Superior temporal gyrus (tissue), 1 donor: ENCODE measurements at regions not wholly inside any gene's neighbourhood (a gene's known extent, or its start where the extent isn't known, plus 50 kb on each side); places are given as distances from the start of the nearest gene placed in this dataset.

Experiments used
- DNase-seq: peaks from one replicate; pipeline ENCODE4 v3.0.0-alpha.2; 2016; ENCODE audit errors: extremely low spot score

DNA sequence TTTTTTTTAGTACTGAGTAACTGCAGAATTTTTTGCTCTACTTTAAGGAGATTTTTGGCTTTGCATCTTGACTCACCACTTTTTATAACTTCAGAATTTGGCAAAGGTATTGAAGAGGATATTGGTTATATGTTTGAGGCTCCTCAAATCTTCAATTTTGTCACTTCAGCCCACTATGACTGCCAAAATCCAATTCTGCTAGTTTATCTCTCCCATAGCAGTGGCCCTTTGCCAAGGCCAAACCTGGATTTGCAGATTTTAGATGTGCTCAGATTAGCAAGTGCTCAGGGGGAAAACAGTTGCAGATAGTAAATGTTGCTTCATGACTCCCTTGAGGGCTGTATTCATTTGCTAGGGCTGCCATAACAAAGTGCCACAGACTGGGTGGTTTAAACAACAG is 427.5 kb downstream of the ADRA2A start:
- DNase-seq, result peak; percentile 48

DNA sequence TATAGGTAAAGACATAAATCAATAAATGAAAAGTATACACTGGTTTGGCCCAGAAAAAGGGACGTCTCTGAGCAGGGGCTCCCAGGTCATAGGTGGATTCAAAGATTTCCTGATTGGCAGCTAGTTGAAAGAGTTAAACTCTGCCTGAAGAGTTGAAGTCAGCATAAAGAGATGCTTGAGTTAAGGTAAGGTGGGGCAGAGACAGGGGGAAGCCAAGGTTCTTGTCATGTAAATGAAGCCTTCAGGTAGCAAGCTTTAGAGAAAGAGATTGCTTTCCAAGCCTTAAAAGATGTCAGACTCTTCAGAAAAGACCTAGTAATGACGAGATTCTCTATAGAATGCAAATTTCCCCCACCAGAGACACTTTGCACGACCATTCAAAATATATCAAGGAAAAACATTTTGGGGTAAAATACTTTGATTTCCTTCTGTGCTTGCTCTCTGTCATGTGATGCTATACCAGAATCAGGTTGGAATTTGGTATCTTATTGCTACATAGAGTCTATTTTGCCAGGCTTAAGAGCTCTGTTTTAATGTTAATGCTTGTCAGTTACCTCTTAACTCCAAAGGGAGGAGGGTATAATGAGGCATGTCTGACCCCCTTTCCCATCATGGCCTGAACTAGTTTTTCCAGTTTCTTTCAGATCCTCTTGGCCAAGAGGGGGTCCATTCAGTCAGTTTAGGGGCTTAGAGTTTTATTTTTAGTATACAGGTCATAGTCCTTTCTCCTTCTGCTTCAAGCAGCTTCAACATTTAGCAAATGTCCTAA is 429.6 kb downstream of the ADRA2A start:
- no peak for DNase-seq

DNA sequence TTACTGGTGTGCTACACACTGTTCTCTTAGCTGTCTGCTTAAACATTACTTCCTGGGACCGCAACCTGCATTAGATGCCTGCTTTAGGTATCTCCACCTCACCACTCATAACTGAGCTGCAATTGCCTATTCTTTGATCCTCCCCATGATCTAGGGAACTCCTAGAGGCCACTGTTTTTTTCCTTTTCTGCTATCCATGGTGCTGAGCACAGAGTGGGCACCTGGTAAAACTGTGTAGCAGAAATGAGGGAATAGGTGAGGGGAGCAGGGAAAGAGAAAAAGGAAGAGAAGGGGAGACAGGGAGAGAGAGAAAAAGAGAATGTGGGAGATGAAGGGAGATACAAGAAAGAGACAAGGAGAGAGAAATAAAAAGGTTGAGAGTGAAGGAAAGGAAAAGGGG is 434.9 kb downstream of the ADRA2A start:
- no peak for DNase-seq

DNA sequence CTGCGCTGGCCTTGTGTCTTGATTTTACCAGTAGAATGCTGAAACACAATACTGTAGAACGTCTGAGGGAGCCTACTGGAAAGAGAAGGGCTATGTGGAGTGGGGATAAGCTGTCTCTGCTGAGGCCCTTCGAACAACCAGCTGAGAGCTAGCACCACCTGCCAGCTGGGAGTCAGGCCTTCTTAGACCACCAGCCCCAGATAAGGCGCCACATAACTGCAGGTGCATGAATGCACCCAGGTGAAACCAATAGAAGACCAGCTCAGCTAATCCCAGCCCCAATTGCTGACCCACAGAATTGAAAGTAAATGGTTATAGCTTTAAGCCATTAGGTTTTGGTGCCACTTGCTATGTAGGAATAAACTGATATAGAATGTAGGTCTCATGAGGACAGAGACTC is 438.4 kb downstream of the ADRA2A start:
- no peak for DNase-seq

DNA sequence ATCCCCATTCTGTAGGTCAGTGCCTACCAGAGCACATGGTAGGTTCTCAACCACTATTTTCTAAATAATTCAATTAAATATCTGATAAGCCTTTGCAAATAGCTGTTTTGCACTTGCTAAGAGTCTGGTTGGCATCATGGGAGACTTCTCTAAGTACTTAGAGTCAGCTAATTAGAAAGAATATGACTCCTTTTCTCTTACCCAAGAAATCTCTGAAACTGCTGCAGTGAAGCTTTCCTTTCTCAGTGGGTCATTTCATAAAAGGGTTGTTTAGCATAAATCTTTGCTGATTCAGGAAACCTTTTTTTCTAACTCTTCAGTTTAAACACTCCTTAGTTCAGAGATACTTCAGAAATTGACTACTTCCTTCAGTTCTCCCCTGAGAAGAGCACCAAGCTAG is 438.9 kb downstream of the ADRA2A start:
- DNase-seq, result no peak

DNA sequence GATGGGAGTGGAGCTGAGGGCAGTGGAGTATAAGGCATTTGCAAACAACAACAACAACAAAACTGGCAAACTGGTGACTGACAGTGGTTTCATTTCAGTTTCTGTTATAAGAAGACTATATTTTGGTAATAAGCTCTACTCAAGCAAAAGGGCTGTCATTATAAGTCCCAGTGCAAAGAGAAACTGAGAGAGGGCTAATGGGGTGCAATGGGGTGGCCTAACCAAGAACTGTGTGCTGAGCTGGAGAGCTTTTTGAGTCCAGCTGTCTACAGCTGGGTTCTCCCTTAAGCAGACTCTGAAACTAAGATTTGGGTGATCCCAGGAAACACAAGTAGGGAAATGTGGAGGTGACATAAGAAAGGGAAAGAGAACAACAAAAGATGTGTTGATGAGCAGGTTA is 439.3 kb downstream of the ADRA2A start:
- DNase-seq, result no peak

DNA sequence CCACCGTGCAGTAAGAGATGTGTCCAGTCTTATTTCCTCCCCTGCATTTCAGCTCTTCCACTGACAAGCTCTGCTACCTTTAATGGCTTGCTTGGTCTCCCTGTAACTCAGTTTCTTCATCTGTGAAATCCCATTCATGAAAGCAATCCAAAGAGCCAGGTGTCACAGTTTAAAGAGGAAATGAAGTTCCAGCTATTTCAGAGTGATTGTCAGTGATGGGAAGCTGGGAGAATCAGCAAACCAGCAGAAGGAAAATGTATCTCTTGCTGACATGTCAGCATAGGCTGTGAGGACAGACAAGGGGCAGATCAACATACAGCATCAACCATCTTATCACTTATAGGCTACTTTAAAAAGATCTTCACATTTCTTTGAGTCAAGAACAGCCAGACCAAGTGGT is 445.3 kb downstream of the ADRA2A start:
- no peak for DNase-seq

DNA sequence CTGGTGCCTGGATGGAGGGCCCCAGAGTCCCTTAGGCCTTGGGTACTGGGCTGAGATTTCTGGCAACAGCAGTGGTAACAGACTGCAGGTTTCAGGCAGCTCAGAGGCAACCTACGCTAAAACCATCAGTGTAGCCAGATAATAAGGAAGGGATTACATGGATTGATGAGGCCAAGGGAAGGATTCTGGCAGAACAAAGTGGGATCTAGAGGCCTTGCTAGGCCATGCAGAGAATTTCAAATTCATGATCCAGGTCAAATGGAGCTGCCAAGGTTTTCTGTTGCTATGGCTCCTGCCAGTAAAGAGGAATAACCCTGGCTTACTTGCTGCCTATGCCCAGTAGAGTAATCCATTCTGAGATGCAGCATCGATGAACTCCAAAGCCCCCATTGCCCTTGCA is 445.7 kb downstream of the ADRA2A start:
- DNase-seq, result no peak

DNA sequence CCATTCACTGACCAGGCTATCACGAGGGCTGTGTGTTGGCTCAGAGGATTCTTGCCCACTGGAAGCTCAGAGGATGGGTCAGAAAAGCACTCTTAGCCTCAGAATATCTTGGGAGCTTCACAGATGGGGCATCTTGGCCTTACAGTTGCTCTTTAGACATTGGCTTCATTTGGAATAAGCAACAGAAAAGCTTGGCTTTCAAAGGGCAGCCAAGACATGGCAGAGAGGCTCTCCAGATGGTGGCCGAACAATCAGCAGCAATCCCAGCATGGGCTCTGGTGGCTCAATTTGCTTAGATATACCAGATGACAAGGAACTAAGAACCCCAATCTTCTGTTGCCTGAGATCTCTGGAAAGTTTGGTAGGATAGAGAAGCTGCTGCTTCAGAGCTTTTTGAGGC is 446.2 kb downstream of the ADRA2A start:
- DNase-seq, result no peak

DNA sequence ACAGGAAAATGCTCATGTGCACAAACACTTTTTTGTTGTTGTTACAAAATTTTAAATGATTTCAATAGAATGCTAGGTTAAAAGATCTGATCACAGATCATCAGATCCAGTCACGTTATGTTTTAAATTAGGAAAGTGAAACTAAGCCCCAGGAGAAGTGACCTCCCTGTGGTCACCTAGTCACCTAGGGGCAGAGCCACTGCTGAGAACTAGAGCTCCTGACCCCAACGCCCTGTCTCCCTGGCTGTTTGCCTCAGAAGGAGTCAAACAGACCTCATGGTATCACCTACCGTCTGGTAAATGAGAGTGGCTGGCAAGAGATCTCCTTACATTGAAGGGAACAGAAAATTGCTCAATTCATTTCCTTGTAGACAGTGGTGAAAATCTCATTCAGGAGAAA is 447.3 kb downstream of the ADRA2A start:
- no peak for DNase-seq

DNA sequence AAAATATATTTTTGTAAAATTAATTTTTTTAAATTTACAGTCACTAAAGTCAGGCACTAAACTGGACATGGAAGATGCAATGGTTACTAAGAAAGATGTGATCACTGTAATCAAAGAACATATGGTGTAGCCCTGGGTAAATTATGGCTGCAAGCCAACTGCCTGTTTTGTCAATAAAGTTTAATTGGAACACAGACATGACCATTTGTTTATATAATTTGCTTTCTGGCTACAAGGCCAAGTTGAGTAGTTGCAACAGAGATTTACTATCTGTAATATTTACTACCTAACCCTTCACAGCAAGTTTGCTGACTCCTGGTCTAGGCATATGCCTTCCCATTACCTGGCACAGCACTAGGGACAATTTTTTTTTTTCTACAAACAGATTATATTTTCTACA is 448.9 kb downstream of the ADRA2A start:
- no peak for DNase-seq

DNA sequence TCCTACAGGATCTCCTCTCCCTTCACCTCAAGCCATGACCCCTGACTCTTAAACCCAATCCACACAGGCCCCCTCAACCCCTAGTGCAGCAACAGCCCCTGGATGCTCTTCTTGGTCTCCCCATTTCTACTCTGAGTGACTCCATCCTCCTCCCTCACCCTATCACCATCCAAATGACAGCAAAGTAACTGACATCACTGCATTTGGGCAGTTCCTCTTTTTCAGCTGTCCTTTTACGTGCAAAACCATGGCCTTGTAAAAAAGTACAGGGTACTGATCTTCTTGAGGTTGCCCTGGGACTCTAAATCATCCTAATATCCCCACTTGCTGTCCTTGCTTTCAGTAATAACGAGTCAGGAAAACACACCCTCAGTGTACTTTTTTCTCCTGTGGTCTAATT is 454.9 kb downstream of the ADRA2A start:
- no peak for DNase-seq

DNA sequence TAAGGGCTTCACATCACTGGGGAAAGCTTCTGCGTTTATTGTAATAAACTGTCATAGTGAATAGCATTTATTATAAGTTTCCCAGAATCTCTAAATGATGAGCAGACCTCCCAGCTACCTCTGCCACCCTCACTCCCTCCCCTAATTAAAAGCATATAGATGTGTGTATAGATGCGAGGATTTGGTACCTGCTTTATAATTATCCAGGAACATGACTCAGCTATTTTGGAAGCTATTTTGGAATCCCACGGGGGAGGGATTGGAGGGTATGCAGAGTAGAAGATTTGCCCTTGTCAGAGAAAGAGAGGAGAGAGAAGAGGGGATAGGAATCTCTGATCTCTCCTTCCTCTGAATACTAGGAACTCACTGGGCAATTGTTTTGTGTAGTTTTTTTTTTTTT is 455.3 kb downstream of the ADRA2A start:
- DNase-seq, result no peak

DNA sequence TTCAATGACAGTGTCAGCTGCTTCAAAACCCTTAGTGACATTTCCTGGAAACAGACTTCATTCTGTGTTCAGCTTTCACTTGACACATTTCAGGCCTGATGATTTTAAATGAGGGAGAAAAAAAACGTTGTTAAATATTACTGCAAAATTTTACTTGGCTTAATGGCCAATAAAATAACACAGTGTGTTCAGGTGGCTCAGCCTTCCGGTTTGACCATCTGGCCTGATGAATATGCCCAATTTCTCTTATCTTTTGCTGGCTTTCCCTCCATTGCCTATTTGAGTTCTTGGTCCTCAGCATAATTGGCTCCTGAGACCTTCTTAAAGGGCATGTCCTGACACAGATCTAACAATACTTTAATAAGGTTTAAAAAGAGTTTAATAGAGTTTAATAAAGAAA is 462.4 kb downstream of the ADRA2A start:
- DNase-seq, result no peak

DNA sequence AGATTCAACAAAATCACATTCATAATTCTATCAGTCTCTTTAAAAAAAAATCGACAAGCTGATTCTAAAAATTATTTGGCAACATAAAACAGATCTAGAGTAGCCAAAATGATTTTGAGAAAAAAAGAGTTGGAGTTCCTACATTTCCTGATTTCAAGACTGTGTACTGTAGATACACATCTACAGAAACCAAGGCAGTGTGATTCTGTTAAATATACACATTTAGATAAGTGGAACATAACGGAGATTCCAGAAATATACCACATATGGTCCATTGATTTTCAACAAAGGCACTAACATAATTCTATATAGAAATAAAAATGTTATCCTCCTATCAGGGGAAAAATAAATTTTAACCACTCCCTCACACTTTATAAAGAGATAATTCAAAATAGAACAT is 467.0 kb downstream of the ADRA2A start:
- no peak for DNase-seq

DNA sequence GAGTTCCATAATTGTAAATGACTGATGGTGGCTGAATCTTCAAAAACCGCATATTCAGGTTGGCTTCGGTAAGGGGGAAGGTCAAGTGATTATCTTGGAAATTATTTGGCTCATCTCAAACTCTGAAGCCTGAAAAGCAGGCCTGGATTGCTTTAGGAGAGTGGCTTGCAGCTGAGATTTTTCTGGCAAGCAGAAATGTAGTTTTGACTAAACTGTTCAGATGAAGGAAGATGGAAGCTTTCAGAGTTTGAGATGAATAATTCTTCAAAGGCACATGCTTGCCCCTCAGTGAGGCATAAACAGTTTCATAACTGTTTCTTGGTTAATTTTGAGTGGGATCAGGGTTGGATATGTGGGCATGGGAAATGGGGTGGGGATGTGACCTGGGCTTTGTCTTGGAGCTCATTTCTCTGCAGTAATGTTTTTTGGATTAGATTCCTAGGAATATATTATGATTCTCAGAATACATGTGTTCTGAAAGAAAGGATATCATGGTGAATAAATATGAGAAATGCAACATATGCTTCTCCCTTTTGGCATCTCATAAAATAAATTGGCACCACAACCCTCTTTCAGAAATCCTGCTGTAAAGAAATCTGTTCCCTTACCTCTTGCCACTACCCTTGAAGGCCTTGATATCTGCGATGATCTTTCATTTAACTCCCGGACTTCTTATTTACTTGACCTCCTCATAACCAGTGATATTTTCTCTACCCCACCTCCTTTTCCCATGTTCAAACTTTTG is 469.2 kb downstream of the ADRA2A start:
- peak; percentile 40 for DNase-seq

DNA sequence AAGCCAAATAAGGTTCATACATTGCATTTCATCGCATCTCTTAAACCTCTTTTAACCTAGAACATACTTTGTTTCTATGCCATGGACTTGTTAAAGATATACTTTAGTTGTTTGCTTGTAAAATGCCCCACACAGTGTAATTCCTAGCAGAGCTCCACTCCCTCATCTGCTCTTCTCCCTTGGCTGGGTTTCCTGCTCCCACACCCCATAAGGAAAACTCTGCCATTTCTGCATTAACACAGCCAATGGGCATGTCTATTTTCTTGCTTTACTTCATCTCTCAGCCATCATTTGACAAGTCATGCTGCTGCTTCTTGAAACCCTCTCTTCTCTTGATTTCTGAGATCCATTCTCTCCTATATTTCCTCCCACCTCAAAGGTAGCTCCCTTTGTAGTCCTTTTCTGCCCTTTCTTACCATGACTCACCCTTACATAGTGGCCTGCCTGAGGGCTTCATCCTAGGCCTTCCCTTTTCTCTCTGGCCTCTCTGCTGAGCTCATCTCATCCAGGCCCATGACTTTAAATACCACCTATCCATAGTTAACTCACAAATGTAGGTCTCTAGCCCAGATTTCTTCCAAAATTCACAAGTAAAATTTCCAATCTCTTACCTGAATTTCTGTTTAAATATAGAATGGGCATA is 471.4 kb downstream of the ADRA2A start:
- no peak for DNase-seq

DNA sequence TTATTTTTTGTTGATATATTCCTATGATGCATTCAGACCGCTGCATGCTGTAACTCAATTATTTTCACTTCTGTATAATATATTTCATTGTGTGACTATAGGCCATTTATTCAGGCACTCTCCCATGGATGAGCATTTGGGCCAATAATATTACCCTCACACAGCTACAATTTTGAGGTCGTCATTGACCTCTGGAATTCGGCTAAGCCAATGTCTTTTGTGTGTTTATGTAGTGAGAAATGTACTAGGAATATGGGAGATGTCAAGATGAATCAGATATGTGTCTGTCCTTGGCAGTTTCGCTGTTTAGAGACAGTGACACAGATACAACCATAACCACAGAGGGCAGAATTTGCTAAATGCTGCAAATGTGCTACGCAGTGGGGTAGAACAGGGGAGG is 474.2 kb downstream of the ADRA2A start:
- no peak for DNase-seq

DNA sequence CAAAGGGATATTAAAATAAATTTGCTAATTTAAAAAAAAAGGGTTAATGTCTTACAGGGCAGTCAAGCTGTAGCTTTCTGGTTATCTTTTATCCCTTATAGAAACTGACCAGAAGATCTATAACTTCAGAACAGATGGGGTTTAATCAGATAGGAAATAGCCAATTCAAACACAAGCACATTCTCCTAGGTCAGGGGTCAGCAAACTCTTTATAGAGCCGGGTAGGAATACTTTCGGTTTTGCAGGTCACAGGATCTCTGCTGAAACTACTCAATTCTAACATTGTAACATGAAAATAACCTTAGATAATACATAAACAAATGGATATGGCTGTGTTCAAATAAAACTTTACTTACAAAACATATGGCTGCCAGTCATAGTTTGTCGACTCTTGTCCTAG is 479.8 kb downstream of the ADRA2A start:
- DNase-seq, result no peak

DNA sequence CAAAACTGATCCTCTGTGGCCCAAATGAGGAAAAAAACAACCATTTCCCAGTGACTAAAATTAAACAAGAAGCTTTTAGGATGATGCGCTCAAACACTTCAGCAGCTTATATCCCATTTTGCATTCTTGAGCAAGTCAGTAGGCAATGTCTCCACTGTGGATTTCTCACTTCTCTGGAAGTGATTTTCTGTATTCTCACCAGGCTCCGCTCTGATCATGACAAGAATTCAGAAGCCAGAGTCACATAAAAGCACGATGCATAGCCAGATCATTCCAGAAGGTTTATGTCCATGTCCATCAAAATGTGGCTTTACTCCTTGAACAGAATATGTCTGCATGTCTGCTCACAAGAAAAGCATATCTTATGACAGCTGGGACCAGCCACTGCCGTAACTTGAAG is 481.4 kb downstream of the ADRA2A start:
- DNase-seq, result no peak

DNA sequence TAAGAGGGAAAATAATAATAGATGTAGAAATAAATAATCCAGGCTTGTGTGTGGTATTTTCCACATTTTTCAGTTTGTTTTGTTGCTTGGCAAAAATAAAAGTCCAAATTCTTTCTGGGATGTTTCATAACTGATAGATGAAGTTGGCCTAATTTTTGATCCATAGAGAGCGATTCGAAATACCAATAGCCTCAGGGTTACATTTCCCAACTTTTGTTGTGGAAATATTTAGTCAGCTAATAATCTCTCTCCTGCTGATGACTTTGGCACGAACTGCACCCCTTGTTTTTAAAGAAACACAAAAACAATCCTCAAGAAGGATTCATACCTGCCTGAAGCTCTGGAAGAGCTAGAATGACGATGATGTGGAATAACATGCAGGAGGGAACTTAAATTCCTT is 483.2 kb downstream of the ADRA2A start:
- DNase-seq, result no peak

DNA sequence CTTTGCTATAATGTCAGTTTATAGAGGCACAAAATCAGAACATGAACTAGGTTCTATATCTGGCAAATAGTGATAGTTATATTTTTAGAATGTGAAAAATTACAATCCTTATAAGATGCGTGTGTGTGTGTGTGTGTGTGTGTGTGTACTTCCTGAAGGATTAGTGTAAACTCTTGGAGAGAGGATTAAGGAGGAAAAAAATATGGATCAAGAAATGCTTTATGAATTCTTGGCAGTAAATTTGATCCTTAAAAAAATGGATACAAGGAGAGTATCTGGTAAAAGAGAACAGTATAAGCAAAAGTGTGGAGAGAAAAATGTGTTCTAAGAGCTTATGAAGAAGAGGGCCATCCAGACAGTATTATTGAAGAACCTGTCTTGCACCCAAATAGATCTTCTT is 484.3 kb downstream of the ADRA2A start:
- no peak for DNase-seq

DNA sequence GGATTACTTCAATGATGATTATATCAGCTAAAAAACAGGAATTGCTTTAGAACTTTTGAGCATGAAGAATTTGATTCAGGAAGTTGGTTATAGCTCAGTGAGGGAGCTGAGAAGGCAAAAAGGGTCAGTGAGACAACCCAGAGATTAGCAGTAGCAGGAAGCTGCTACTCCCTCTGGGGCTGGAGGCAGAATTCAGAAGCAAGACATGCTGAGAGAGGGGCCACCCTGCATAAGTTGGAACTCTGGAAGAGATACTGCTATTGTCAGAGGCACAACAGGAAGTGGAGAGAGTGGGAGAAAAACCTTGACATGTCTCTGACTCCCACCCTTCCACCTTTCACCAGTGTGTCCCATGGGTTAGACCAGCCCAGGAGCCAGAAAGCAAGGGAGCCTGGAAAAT is 488.7 kb downstream of the ADRA2A start:
- DNase-seq, result no peak
